Transverse colon (tissue), 4 donors: ENCODE measurements at regions not wholly inside any gene's neighbourhood (a gene's known extent, or its start where the extent isn't known, plus 50 kb on each side); places are given as distances from the start of the nearest gene placed in this dataset.
A peak's percentile ranks its signal among the peaks of the same experiment; 100 is the strongest.

Experiments used
- DNase-seq: peaks from one replicate; pipeline ENCODE4 v3.0.0-alpha.2; 2019
- H3K27ac ChIP-seq, 4 donors: fragments of 200-600 bp; sonication (generic); 2 replicates each; pipeline ENCODE4 v1.5.1; 2016 to 2018; ENCODE audit warnings: inconsistent platforms in 4 of 4
- H3K27me3 ChIP-seq: fragments of 200-600 bp; sonication (generic); 2 replicates; pipeline ENCODE4 v1.5.1; 2017; ENCODE audit warnings: inconsistent platforms
- H3K36me3 ChIP-seq, 4 donors: fragments of 200-600 bp; sonication (generic); 2 replicates each; pipeline ENCODE4 v1.5.1; 2017 to 2019; ENCODE audit warnings: inconsistent platforms in 4 of 4
- H3K4me1 ChIP-seq, 4 donors: fragments of 200-600 bp; sonication (generic); 2 replicates each; pipeline ENCODE4 v1.5.1; 2017 to 2020; ENCODE audit warnings: inconsistent platforms in 4 of 4
- H3K4me3 ChIP-seq, 4 donors: fragments of 200-600 bp; sonication (generic); 1 replicate in 1 of 4; 2 replicates in 3 of 4; pipeline versions ENCODE4 v1.5.1 to v1.6.1; 2017 to 2019; ENCODE audit warnings: inconsistent platforms in 4 of 4
- H3K9me3 ChIP-seq, 2 donors: fragments of 200-600 bp; sonication (generic); 2 replicates each; pipeline ENCODE4 v1.5.1; 2017 to 2019; ENCODE audit warnings: inconsistent platforms in 2 of 2
- CTCF ChIP-seq, 5 experiments: fragments of 200-600 bp in 3 of 5; fragments of 450-650 bp in 2 of 5; sonication (generic) in 3 of 5; IDR thresholded peaks; 1 replicate in 2 of 5; 2 replicates in 3 of 5; pipeline ENCODE4 v1.5.1; 2016 to 2017; ENCODE audit warnings: antibody characterized with exemption in 5 of 5, inconsistent platforms in 3 of 5, mild to moderate bottlenecking in 2 of 5, moderate library complexity in 1 of 5
- EP300 ChIP-seq: sonication (generic); formaldehyde crosslinking; IDR thresholded peaks from one replicate; pipeline ENCODE4 v1.6.1; 2017; ENCODE audit warnings: antibody characterized with exemption, low read depth
- POLR2A ChIP-seq: fragments of 450-650 bp; IDR thresholded peaks from one replicate; pipeline ENCODE4 v1.6.1; 2016; ENCODE audit warnings: antibody characterized with exemption, mild to moderate bottlenecking, moderate library complexity
- POLR2AphosphoS5 ChIP-seq, 3 donors: sonication (generic); formaldehyde crosslinking; IDR thresholded peaks; one replicate each; pipeline ENCODE4 v1.6.1; 2016; ENCODE audit warnings: antibody characterized with exemption in 3 of 3
- WGBS, 2 donors: methylation state at CpG; one replicate each; pipeline ENCODE4 v1.1.5; 2018; ENCODE audit warnings: low coverage in 1 of 2; 5-methylcytosine and 5-hydroxymethylcytosine counted together
- in situ Hi-C, 4 donors: fragments of 200-750 bp; cut with MboI; loops; one replicate each; pipeline versions ENCODE4 v1.15.0 to v1.15.1; 2017; ENCODE audit warnings: low sequenced_read_pairs in 3 of 4, low pct_ligation_motif_present in 1 of 4, low pct_unique_long_range_greater_than_20kb in 1 of 4
- intact Hi-C: fragments of 100-400 bp; cut with DNase I; formaldehyde crosslinking; loops from one replicate; pipeline ENCODE4 v1.15.1; 2023; ENCODE audit warnings: low total_unique reads

- in situ Hi-C loops: no loop called here
- intact Hi-C loops: no loop called here
- no peak for DNase-seq
- Histone ChIP-seq H3K36me3 (no peaks in the 10 kb centered on the region), H3K27ac (no peak overlapping the region), H3K9me3 (peaks cover 0 to 6% of the 10 kb centered on the region in 2 donors), H3K4me1 (peaks cover 0 to 14% (median 4%) of the 10 kb centered on the region in 4 donors), H3K4me3 (no peak overlapping the region), H3K27me3 (no peaks in the 10 kb centered on the region)
- 80 to 82% methylated on average over 1 to 4 of the region's 4 CpGs for WGBS, 2 donors
- TF ChIP-seq EP300 (no peak), CTCF (IDR thresholded peaks at IDR 0.05) (no peak), POLR2AphosphoS5 (IDR thresholded peaks at IDR 0.05) (no peak), POLR2A (no peak)
Observed at GRCh38 chr2:30339071-30339470, 107.7 kb downstream of the LBH start.

GRCh38 chr2:30341500-30342267 is 105.4 kb upstream of the LCLAT1 start:
- Histone ChIP-seq H3K27ac (no peak overlapping the region), H3K9me3 (peaks cover 0 to 6% of the 10 kb centered on the region in 2 donors), H3K36me3 (no peaks in the 10 kb centered on the region), H3K4me1 (no peaks in the 10 kb centered on the region), H3K4me3 (no peak overlapping the region), H3K27me3 (no peaks in the 10 kb centered on the region)
- TF ChIP-seq EP300: no peak
- no peak for TF ChIP-seq POLR2AphosphoS5 (IDR thresholded peaks at IDR 0.05)
- no peak for TF ChIP-seq CTCF (IDR thresholded peaks at IDR 0.05)
- no peak for TF ChIP-seq POLR2A
- intact Hi-C loops (no loop called here), in situ Hi-C loops (no loop called here)
- 79 to 83% methylated on average over 2 to 8 of the region's 8 CpGs for WGBS, 2 donors
- DNase-seq: no peak

DNA sequence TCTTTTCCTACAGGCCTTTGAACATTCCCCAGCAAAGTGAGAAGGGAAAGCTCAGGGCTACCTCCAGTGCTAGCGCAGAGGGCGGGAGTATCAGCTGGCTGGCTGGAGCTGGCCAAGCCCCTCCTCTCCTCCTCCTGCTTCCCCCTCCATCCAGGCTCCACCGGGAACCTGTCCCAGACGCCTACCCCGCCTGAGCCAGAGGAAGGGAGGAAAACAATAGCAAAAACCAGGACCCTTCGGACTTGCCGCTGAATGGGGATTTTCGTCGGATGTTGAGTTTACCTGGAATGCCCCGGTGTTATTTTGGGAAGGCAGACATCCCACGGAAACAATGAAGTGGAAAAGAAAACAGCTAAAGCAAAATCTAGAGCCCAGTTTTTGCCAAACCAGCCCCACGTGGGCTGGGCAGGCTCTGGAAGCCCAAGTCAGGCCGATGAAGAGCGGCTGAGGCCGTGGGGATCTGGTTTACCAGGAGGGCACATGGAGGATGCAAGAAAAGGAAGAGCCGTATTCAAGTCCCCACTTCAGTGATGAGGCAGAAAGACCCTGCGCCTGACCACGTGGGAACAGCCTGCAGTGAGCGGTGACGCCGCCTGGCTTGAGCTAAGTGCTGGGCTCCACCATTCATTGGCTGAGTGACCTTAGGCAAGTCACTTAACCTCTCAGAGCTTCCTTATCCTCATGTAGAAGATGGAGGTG is 100.4 kb upstream of the LCLAT1 start:
- in situ Hi-C loops: no loop called here
- Histone ChIP-seq H3K9me3 (peaks cover 0 to 6% of the 10 kb centered on the region in 2 donors), H3K27ac (peak overlapping the region; percentile 30 to 64 (median 58)), H3K27me3 (no peaks in the 10 kb centered on the region), H3K36me3 (no peaks in the 10 kb centered on the region), H3K4me1 (peaks cover 0 to 5% (median 0%) of the 10 kb centered on the region in 4 donors), H3K4me3 (peak overlapping the region in 1 of 4 donors; percentile 25)
- TF ChIP-seq CTCF (IDR thresholded peaks at IDR 0.05): no peak
- TF ChIP-seq POLR2A: no peak
- no peak for TF ChIP-seq EP300
- TF ChIP-seq POLR2AphosphoS5 (IDR thresholded peaks at IDR 0.05): no peak
- intact Hi-C loops: no loop called here
- 27 to 68% methylated on average over 3 to 21 of the region's 21 CpGs for WGBS, 2 donors
- peak; percentile 33 for DNase-seq

GRCh38 chr2:30348825-30349224 is 98.2 kb upstream of the LCLAT1 start:
- peaks cover 0 to 5% (median 0%) of the 10 kb centered on the region in 4 donors for H3K4me1 ChIP-seq
- in situ Hi-C loops: no loop called here
- H3K36me3 ChIP-seq: no peaks in the 10 kb centered on the region
- WGBS, 2 donors: 72 to 80% methylated on average over 2 to 3 of the region's 3 CpGs
- no peak overlapping the region for H3K27ac ChIP-seq
- no peaks in the 10 kb centered on the region for H3K27me3 ChIP-seq
- intact Hi-C loops: loop anchor here (1.0 kb wide), 1 partner anchor 9 kb away; no protein-coding TSS in a partner anchor
- no peaks in the 10 kb centered on the region for H3K9me3 ChIP-seq
- no peak for TF ChIP-seq POLR2AphosphoS5 (IDR thresholded peaks at IDR 0.05)
- TF ChIP-seq EP300: no peak
- TF ChIP-seq CTCF (IDR thresholded peaks at IDR 0.05): no peak
- TF ChIP-seq POLR2A: no peak
- no peak for DNase-seq
- H3K4me3 ChIP-seq: no peak overlapping the region
